Neural progenitor cell (in vitro differentiated cells): ENCODE measurements at regions not wholly inside any gene's neighbourhood (a gene's known extent, or its start where the extent isn't known, plus 50 kb on each side); places are given as distances from the start of the nearest gene placed in this dataset.

ENCODE experiments used
- CTCF ChIP-seq: fragments of 200-600 bp; sonication (generic); IDR thresholded peaks from 2 replicates; pipeline ENCODE4 v1.5.1; 2017; ENCODE audit warnings: antibody characterized with exemption, mild to moderate bottlenecking
- EZH2 ChIP-seq: fragments of 200-600 bp; sonication (generic); IDR thresholded peaks from 2 replicates; pipeline ENCODE4 v1.6.1; 2017; ENCODE audit warnings: antibody characterized with exemption, mild to moderate bottlenecking, moderate library complexity
- EZH2phosphoT487 ChIP-seq: fragments of 200-600 bp; sonication (generic); IDR thresholded peaks from 2 replicates; pipeline ENCODE4 v1.6.1; 2017; ENCODE audit warnings: antibody characterized with exemption

DNA sequence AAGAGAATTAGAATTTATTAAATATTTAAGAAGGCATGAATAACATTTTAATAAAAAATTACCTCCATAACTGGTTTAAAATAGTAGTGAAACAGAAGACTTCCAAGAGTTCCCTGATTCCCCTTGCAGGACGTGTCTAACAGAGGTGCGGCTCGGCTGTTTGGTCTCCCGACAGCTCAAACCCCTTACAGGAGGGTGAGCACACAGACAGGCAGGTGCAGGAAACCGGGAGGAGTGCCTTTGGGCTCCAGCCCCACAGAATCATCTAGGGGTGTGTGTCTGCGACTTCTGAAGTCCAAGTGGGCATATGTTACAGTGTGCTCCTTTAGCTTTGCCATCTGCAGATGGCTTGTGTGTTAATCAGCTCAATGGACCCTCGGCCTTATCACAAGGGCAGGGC is 88.1 kb upstream of the CCSER1 start:
- TF ChIP-seq CTCF (no peak), EZH2phosphoT487 (no peak), EZH2 (no peak)
